ENCODE measurements at regions not wholly inside any gene's neighbourhood (a gene's known extent, or its start where the extent isn't known, plus 50 kb on each side); places are given as distances from the start of the nearest gene placed in this dataset.
A peak's percentile ranks its signal among the peaks of the same experiment; 100 is the strongest.
"Not testable (repeated sequence)": the region's sequence is repeated elsewhere in the genome, so short reads cannot be mapped to it uniquely, and the experiment has no call there.

DNA sequence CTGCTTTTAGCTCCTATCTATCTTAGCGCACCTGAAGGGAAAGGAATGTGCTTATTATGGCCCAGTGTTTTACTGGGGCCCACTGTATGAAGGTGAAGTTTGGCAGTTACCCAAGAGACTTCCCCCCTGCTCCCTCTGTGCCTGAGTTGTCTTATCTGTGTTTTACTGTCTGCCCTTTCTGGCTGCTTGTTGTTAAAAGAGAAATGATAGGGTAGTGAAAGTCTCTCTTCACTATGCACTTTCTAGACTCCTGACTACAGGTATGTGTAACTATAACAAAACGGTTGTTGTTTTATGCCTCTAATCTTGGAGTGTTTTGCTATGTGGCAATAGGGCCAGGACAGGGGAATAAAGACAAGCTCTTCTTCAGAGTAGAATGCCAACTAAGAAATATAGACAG lies 326.9 kb downstream of the KIF20B start:
- DNase-seq (ENCODE audit: low read depth), result no peak

DNA sequence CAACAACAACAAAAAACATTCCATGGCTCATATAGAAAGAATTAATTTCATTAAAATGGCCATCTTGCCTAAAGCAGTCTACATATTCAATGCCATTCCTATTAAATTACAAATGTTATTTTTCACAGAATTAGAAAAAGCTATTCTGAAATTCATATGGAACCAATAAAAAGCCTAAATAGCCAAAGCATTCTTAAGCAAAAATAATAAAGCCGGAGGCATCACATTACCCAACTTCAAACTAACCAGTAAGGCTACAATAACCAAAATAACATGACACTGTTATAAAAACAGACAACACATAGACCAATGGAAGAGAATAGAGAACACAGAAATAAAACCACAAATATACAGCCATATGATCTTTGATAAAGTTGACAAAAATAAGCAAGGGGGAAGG lies 330.4 kb downstream of the KIF20B start:
- no peak for DNase-seq (ENCODE audit: low read depth)

DNA sequence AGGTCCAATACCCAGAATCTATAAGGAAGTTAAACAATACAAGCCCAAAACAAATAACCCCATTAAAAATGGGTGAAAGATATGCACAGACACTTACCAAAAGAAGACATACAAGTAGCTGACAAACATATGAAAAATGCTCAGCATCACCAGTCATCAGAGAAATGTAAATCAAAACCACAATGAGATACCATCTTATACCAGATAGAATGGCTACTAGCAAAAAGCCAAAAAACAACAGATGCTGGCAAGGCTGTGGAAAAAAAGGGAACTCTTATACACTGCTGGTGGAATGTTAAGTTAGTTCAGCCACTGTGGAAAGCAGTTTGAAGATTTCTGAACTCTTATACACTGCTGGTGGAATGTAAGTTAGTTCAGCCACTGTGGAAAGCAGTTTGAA lies 331.1 kb downstream of the KIF20B start:
- peak; percentile 16 for DNase-seq (ENCODE audit: low read depth)

DNA sequence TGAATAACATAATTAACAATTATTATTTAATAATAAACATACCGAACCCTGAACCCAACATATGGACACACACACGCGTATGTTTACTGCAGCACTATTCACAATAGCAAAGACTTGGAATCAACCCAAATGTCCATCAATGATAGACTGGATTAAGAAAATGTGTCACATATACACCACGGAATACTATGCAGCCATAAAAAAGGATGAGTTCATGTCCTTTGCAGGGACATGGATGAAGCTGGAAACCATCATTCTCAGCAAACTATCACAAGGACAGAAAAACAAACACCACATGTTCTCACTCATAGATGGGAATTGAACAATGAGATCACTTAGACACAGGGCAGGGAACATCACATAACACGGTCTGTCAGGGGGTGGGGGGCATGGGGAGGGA lies 333.5 kb downstream of the KIF20B start:
- DNase-seq (ENCODE audit: low read depth), result not testable (repeated sequence)

DNA sequence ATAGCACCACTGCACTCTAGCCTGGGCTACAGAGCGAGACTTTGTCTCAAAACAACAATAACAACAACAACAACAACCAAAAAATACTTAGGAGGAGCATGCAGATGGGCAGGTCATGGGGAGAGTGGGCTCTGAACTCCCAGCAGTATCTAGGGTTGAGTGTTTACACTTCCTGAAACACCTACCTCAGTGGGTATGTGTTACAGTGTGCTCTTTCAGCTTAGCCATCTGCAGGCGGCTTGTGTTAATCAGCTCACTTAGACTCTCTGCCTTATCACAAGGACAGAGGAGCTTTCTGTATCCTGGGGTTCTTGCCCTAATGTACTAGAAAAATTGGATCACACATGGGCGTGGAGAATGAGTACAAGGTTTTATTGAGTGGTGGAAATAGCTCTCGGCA lies 340.2 kb downstream of the KIF20B start:
- DNase-seq (ENCODE audit: low read depth), result no peak

DNA sequence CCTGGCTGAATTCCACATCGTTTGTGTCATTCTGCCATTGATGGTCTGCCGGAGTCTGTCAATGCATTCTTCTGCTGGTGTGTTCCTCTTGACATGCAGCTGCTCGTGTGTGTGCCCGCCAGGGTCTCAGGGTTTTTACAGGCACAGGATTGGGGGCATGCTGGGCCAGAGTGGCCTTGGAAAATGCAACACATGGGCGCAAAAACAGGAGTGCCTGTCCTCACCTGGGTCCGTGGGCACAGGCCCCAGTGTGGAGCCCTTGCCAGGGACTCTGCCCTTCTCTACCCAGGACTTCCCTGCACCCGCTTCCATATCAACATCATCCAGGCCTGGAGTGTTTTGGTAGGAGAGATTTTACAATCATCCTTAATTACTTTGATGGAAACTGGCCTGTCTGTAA lies 340.7 kb downstream of the KIF20B start:
- DNase-seq (ENCODE audit: low read depth), result no peak

DNA sequence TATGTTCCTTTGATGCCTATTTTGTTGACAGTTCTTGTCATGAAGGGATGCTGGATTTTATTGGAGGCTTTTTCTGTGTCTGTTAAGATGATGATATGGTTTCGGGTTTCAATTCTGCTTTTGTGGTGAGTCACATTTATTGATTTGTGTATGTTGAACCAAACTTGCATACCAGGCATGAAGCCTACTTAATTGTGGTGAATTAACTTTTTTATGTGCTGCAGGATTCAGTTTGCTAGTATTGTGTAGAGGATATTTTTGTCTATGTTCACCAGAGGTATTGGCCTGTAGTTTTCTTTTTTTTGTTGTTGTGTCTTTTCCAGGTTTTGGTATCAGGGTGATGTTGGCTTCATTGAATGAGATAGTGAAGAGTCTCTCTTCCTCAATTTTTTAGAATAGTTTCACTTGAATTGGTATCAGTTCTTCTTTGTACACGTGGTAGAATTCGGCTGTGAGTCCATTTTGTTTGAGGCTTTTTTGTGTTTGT lies 345.9 kb downstream of the KIF20B start:
- DNase-seq (ENCODE audit: low read depth), result no peak

DNA sequence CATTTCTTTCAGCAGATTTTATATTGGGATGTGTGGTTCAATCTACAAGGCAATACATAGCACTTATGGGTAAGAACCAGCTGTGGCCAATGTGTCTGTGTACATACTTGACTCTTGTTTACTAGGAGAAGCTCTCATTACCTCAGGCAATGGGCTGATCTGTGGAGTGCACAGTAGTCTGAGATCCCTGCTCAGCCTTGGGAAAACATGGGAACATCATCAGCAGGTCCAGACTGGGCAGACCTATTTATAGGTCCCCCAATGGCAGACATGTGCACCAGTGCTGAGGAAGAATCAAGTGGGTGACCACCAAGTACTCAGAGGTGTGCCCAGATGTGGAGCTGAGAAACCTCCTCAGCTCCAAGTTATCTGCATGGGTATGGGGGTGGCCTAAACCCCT lies 349.7 kb downstream of the KIF20B start:
- no peak for DNase-seq (ENCODE audit: low read depth)

DNA sequence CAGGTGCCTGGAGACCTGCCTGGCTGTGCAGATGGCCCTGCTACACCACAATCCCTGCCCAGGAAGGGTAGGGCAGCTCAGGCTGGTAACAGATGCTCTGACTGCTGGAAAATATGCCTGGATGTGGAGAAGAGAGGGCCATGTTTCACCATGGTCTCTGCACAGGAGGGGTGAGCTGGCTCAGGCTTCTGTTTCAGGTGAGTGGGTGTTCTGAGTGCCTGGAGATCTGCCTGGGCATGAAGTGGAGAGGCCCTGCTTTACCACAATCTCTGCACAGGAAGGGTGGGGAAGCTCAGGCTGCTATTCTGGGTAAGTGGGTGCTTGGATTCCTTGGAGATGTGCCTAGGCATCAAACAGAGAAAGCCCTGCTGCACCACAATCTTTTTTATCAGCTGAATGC lies 350.1 kb downstream of the KIF20B start:
- no peak for DNase-seq (ENCODE audit: low read depth)

DNA sequence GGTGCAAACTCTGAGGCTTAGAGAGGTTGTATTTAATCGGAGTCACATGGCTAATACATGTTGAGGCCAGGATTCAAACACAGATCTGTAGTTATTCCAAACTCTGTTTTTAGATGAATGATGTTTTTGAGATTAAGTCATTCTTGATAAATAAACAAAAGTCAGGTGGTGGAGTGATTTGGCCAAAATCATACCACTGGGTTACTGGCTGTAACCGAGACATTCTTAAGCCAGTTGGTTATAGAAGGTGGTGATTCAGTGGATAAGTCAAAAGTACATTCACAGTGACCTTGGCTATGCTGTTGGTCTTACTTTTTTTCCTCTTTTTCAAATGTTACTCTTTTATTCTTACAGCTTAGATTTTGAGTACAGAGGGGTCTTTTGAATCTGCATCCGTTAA lies 361.4 kb downstream of the KIF20B start:
- DNase-seq (ENCODE audit: low read depth), result peak; percentile 71

DNA sequence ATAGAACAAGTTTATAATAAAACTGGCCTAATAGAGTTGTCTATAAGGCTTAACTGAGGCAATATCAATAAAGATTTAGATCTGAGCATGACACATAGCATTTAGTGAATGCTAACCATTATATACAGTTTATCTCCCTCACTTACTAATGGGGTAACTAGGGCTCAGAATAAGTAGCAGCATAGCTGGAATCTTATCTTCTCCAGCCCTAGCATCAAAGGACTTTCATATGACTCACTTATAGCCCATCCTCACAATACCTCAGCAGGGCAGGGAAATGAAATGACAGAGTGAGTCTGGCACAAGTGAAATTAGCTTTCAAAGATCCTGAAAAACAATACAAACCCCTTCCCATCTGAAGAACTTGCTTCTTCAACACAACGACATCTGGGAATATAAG lies 362.9 kb downstream of the KIF20B start:
- peak; percentile 22 for DNase-seq (ENCODE audit: low read depth)

DNA sequence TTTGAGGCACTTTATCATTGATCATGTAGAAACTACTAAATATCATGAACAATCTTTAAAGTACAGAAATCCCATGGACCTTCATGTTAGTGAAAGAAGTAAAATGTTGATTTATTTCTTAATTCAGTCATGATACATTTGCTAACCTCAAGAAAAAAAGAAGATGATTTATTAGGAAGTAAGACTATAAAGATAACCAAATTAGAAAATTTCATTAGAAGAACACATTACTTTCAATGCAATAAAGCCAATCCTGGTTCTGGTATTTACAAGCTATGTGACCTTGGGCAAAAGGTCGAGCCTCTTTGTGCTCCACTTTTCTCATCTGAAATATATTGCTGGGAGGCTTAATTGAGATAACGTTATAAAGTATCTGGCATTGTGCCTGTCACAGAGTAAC lies 365.0 kb downstream of the KIF20B start:
- DNase-seq (ENCODE audit: low read depth), result no peak

DNA sequence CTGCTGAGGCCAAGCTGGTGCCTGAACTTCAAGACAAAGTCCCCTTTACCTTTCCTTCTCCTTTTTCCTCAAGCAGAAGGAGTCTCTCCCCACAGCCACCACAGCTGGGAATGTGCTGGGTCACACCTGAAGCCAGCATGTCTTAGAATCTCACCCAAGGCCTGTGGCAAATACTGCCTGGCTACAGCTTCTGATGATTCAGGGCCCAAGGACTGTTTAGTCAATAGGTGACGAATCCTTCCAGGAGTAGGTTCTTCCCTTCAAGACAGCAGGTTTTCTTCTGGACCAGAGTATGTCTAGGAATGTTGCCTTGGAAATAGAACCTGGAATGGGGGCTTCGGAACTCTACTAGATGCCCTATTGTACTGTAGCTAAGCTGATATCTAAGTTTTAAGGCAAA lies 374.6 kb downstream of the KIF20B start:
- DNase-seq (ENCODE audit: low read depth), result no peak

DNA sequence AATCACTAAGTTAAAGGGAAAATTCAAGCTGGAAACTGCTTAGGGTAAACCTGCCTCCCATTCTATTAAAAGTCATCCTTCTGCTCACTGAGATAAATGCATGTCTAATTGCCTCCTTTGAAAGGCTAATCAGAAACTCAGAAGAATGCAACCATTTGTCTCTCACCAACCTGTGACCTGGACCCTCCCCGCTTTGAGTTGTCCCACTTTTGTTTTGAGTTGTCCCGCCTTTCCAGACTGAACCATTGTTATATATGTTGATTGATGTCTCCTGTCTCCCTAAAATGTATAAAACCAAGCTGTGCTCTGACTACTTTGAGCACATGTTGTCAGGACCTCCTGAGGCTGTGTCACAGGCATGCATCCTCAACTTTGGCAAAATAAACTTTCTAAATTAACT lies 378.4 kb downstream of the KIF20B start:
- DNase-seq (ENCODE audit: low read depth), result no peak

DNA sequence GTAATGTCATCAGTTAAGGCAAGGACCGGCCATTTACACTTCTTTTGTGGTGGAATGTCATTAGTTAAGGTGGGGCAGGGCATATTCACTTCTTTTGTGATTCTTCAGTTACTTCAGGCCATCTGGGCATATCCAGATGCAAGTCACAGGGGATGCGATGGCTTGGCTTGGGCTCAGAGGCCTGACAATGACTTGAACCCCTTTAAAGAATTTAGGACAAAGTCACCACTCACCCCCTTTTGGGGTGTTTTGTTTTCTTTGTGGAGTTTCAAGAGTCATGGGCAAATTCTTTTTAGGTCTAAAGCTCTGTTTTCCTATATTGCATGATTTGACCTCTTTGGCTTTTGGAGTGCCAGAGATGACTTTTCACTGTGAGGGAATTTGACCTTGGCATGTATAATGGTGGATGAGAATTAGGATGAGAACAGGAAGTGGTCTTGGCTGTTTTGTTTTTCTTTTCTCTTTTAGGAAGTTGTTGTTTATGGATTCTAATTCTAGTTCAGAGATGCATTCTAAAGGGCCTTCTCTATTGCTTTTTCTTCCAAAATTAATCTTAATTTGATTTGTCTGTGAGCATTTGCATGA lies 385.3 kb downstream of the KIF20B start:
- not testable (repeated sequence) for DNase-seq (ENCODE audit: low read depth)

DNA sequence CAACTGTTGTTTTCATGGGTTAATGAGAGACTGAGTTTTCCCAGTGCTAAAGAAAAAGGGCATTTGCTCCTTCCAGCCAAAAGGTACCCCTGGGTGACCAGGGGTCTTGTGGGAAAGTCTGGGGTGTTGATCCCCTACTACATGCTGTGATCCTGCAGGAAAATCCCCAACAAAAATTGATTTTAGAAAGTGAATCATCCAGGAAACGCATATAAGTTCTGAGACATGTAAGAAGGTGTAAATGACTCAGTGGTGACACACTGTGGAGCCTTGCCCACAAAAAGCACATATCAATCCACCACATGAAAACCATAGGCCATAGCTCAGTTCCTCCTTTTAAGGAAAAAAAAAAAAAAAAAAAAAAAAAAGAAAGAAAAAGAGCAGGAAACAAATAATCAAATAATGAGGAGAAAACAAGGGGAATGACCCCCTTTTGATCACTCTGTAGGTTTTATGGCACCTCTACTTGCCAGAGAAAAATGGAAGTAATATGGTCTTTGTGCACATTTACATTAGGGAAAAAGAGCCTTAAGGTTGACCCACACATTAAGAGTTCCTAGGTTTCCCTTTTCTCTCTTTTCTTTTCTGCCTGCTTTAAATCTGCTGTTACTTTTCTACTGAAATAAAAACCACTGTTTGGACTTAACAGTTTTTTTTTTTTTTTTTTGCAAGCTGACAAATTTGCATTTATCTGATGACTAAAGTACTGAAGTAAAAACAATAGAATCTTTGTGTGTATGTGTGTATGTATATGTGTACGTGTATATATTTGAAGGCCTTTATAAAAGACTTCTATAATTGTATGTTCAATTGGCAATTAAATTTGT lies 386.0 kb downstream of the KIF20B start:
- DNase-seq (ENCODE audit: low read depth), result peak; percentile 50

DNA sequence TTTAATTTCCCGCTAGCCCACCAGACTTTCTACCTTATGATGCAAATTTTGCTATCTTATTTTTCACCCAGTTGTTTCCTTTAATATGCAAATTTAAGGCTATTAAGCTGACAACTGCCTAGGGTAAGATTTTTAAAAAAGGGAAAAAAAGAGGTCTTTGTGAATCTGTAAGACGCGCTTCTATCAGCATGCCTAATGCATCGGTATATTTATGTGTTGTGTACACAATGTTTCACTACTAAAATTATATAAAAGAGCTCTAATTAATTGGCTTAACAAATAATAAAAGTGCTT lies 386.6 kb downstream of the KIF20B start:
- no peak for DNase-seq (ENCODE audit: low read depth)

DNA sequence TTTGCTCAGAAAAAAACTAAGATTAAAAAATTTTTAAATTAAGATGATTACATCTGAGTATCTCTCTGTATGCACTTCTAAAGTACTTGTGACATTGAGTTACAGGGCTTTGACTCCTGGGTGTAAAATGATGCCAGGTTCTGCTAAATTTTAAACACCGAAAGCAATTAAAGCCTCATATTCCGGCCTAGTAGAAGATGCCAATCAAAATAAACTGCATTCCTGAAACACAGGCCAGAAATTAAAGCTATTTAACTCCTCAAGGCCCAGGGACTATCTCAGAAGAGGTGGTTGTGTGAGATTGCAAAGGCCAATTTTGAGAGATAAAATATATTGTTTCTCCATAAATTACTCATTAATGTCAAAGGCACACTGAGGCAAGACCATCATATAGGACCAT lies 388.3 kb downstream of the KIF20B start:
- DNase-seq (ENCODE audit: low read depth), result no peak

DNA sequence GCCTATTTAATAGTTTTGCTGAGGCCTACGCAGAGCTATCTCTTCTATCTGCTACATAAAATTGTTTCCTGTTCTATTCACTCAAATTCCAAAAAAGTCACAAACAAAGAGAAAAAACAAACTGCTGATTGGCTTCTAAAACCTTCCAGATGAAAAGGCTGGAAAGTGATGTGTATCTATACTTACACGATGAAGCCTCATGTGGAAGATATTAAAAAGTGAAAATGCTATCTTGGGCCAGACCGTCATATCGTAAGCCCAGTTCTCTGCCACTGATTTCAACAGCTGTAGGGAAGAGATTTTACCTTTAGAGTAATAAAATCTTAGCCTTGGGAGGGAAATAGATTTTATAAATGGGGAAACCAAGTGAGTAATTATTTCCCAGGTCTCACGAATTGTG lies 394.8 kb downstream of the KIF20B start:
- no peak for DNase-seq (ENCODE audit: low read depth)

DNA sequence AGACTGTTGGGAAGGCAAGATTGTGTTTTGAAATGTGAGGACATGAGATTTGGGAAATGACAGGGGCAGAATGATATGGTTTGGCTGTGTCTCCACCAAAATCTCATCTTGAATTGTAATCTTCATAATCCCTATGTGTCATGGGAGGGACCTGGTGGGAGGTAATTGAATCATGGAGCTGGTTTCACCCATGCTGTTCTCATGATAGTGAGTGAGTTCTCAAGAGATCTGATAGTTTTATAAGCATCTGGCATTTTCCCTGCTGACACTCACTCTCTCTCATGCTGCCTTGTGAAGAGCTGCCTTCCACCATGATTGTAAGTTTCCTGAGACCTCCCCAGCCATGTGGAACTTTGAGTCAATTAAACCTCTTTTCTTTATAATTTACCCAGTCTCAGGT lies 406.2 kb downstream of the KIF20B start:
- not testable (repeated sequence) for DNase-seq (ENCODE audit: low read depth)

DNA sequence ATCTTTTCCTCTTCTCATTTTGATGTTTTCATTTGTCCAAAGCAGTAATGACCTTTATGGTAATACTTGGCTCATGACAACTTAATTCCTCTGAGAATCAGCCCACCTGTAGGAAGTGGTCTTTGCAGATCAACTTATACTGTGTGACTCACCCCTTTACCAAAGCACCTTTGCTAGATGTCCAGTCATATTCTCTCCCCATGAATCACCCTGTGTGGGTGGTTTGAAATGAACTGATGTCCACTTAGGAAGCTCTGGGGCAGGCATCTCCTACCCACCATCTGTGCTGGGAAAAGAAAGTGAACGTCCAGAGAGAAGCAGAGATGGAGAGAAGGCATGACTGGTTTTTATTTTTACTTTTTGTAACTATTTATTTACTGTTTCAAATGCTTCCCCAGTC lies 410.3 kb downstream of the KIF20B start:
- peak; percentile 60 for DNase-seq (ENCODE audit: low read depth)

DNA sequence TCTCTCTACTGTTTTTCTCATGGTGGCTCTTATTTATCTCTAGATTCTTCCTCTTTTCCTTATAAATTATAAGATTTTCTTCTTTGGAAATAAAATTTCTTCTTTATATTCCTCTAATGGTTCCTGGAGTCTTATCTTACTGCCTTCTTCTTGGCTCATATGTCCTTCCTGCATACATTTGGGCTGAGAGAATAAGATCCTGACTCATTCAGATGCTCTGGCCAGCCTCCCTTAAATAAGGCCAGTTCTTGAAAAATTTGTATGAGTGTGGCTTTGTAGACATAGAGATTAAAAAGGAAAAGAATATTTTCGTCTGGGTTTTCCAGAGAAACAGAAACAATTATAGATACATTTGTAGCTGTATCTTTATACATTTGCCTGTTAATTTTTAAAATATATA lies 411.3 kb downstream of the KIF20B start:
- DNase-seq (ENCODE audit: low read depth), result peak; percentile 78

DNA sequence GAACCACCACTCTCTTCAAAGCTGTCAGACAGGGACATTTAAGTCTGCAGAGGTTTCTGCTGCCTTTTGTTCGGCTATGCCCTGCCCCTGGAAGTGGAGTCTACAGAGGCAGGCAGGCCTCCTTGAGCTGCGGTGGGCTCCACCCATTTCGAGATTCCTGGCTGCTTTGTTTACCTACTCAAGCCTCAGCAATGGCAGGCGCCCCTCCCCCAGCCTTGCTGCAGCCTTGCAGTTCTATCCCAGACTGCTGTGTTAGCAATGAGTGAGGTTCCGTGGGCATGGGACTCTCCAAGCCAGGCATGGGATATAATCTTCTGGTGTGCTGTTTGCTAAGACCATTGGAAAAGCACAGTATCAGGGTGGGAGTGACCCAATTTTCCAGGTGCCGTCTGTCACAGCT lies 417.2 kb downstream of the KIF20B start:
- DNase-seq (ENCODE audit: low read depth), result not testable (repeated sequence)

Measured in iris pigment epithelial cell (primary cell).